CD14-positive monocyte (primary cell): ENCODE measurements at regions not wholly inside any gene's neighbourhood (a gene's known extent, or its start where the extent isn't known, plus 50 kb on each side); places are given as distances from the start of the nearest gene placed in this dataset.

ENCODE experiments used
- DNase-seq, 3 donors: peaks; one replicate each; pipeline ENCODE4 v3.0.0-alpha.2; 2011 to 2022
- H2AFZ ChIP-seq: 2 replicates; pipeline ENCODE4 v1.6.0; 2012; ENCODE audit warnings: mild to moderate bottlenecking, low read depth, low read length, inconsistent platforms; ENCODE audit not compliant: insufficient read depth, poor library complexity, severe bottlenecking
- H3K27ac ChIP-seq, 2 donors: 1 replicate in 1 of 2; 2 replicates in 1 of 2; pipeline ENCODE4 v1.5.1; 2012 to 2013; ENCODE audit warnings: low read length in 2 of 2, control low read depth in 1 of 2, inconsistent platforms in 1 of 2, low read depth in 1 of 2, mild to moderate bottlenecking in 1 of 2
- H3K27me3 ChIP-seq, 2 donors: one replicate each; pipeline versions ENCODE4 v1.6.0 to v1.6.1; 2011 to 2013; ENCODE audit warnings: low read length in 2 of 2; ENCODE audit not compliant: control insufficient read depth in 2 of 2, insufficient read depth in 2 of 2
- H3K36me3 ChIP-seq, 2 donors: replicated peaks in 1 of 2; 1 replicate in 1 of 2; 2 replicates in 1 of 2; pipeline versions ENCODE4 v1.5.1 to v1.6.1; 2012 to 2013; ENCODE audit warnings: low read length in 2 of 2, control low read depth in 1 of 2, inconsistent platforms in 1 of 2, mild to moderate bottlenecking in 1 of 2; ENCODE audit not compliant: insufficient read depth in 2 of 2, control insufficient read depth in 1 of 2
- H3K4me1 ChIP-seq, 2 donors: 1 replicate in 1 of 2; 2 replicates in 1 of 2; pipeline versions ENCODE4 v1.5.1 to v1.6.1; 2012 to 2013; ENCODE audit warnings: low read length in 2 of 2, control low read depth in 1 of 2, inconsistent platforms in 1 of 2, mild to moderate bottlenecking in 1 of 2, moderate library complexity in 1 of 2; ENCODE audit not compliant: insufficient read depth in 2 of 2, control insufficient read depth in 1 of 2
- H3K4me2 ChIP-seq: replicated peaks from 2 replicates; pipeline ENCODE3; 2012; ENCODE audit warnings: low read length, moderate library complexity, mild to moderate bottlenecking; ENCODE audit not compliant: poor library complexity, severe bottlenecking; ENCODE audit errors: extremely low read depth
- H3K4me3 ChIP-seq, 3 experiments: fragments of 200-600 bp in 1 of 3; sonication (generic) in 1 of 3; replicated peaks in 1 of 3; 1 replicate in 2 of 3; 2 replicates in 1 of 3; pipeline ENCODE4 v1.5.1; 2011 to 2013; ENCODE audit warnings: low read length in 3 of 3, mild to moderate bottlenecking in 3 of 3, control low read depth in 2 of 3, low read depth in 2 of 3, inconsistent platforms in 1 of 3, moderate library complexity in 1 of 3
- H3K79me2 ChIP-seq: 2 replicates; pipeline ENCODE4 v1.6.0; 2012; ENCODE audit warnings: mild to moderate bottlenecking, control low read depth, inconsistent platforms, low read length, moderate library complexity; ENCODE audit not compliant: insufficient read depth
- H3K9ac ChIP-seq: 2 replicates; pipeline ENCODE4 v1.6.0; 2017; ENCODE audit warnings: low read length, mild to moderate bottlenecking; ENCODE audit not compliant: insufficient read depth, poor library complexity, severe bottlenecking
- H3K9me3 ChIP-seq, 2 donors: replicated peaks in 1 of 2; 1 replicate in 1 of 2; 2 replicates in 1 of 2; pipeline versions ENCODE4 v1.5.1 to v1.6.1; 2012 to 2013; ENCODE audit warnings: low read length in 2 of 2, control low read depth in 1 of 2; ENCODE audit not compliant: control insufficient read depth in 1 of 2, insufficient read depth in 1 of 2
- H4K20me1 ChIP-seq: 2 replicates; pipeline ENCODE4 v1.6.0; 2012; ENCODE audit warnings: mild to moderate bottlenecking, low read length, control low read depth, moderate library complexity; ENCODE audit not compliant: insufficient read depth
- H3K27ac Mint-ChIP-seq, 7 donors: one replicate each; pipeline ENCODE4 v1.8.0; 2020; ENCODE audit warnings: mild to moderate bottlenecking in 7 of 7, mixed read lengths in 7 of 7, moderate library complexity in 6 of 7, inconsistent platforms in 2 of 7
- H3K27me3 Mint-ChIP-seq, 3 donors: one replicate each; pipeline ENCODE4 v1.8.0; 2021 to 2022; ENCODE audit warnings: low read depth in 3 of 3, mild to moderate bottlenecking in 3 of 3, mixed read lengths in 3 of 3, moderate library complexity in 3 of 3, inconsistent platforms in 1 of 3
- H3K36me3 Mint-ChIP-seq, 2 donors: one replicate each; pipeline ENCODE4 v1.8.0; 2020; ENCODE audit warnings: mixed read lengths in 2 of 2, inconsistent platforms in 1 of 2, mild to moderate bottlenecking in 1 of 2
- H3K4me1 Mint-ChIP-seq: one replicate; pipeline ENCODE4 v1.8.0; 2020; ENCODE audit warnings: mild to moderate bottlenecking, mixed read lengths
- H3K4me3 Mint-ChIP-seq, 2 donors: one replicate each; pipeline ENCODE4 v1.8.0; 2020; ENCODE audit warnings: mild to moderate bottlenecking in 2 of 2, mixed read lengths in 2 of 2, moderate library complexity in 1 of 2
- H3K9me3 Mint-ChIP-seq, 7 donors: one replicate each; pipeline ENCODE4 v1.8.0; 2020 to 2022; ENCODE audit warnings: mixed read lengths in 7 of 7, mild to moderate bottlenecking in 6 of 7, moderate library complexity in 6 of 7, inconsistent platforms in 2 of 7
- CTCF ChIP-seq: fragments of 200-600 bp; IDR thresholded peaks from one replicate; pipeline ENCODE4 v1.8.0; 2022; ENCODE audit warnings: antibody characterized with exemption, mild to moderate bottlenecking
- WGBS: methylation state at CpG from one replicate; pipeline ENCODE4 v1.1.5; 2013; ENCODE audit warnings: missing lambda C conversion rate; ENCODE audit not compliant: insufficient coverage; 5-methylcytosine and 5-hydroxymethylcytosine counted together
- intact Hi-C, 2 donors: fragments of 100-400 bp; cut with micrococcal nuclease; formaldehyde crosslinking; loops; one replicate each; pipeline versions ENCODE4 v1.15.0 to v1.15.1; 2023

GRCh38 chr5:13246053-13246452, 698.4 kb downstream of the DNAH5 start:
- Mint-ChIP-seq H3K9me3 (peaks cover 0 to 11% (median 4%) of the 10 kb centered on the region in 7 donors), H3K4me3 (no peak overlapping the region), H3K4me1 (no peaks in the 10 kb centered on the region), H3K36me3 (no peaks in the 10 kb centered on the region), H3K27me3 (no peaks in the 10 kb centered on the region), H3K27ac (no peak overlapping the region)
- Histone ChIP-seq H3K27ac (no peak overlapping the region), H4K20me1 (no peaks in the 10 kb centered on the region), H3K4me2 (no peak overlapping the region), H3K4me1 (no peaks in the 10 kb centered on the region), H3K4me3 (no peak overlapping the region), H2AFZ (no peak overlapping the region), H3K36me3 (no peaks in the 10 kb centered on the region), H3K79me2 (no peaks in the 10 kb centered on the region), H3K27me3 (no peaks in the 10 kb centered on the region), H3K9ac (no peak overlapping the region), H3K9me3 (peaks cover 0 to 8% of the 10 kb centered on the region in 2 donors)
- no peak for DNase-seq
- intact Hi-C loops, result no loop called here
- 79% methylated on average over 5 of the region's 5 CpGs for WGBS
- no peak for TF ChIP-seq CTCF

- Mint-ChIP-seq H3K36me3 (no peaks in the 10 kb centered on the region), H3K4me3 (no peak overlapping the region), H3K27me3 (no peaks in the 10 kb centered on the region), H3K9me3 (peaks cover 0 to 11% (median 4%) of the 10 kb centered on the region in 7 donors), H3K4me1 (no peaks in the 10 kb centered on the region), H3K27ac (no peak overlapping the region)
- no peak for TF ChIP-seq CTCF
- no peaks in the 10 kb centered on the region for H3K36me3 ChIP-seq
- peaks cover 0 to 8% of the 10 kb centered on the region in 2 donors for H3K9me3 ChIP-seq
- no peak for DNase-seq
- H3K4me1 ChIP-seq, result no peaks in the 10 kb centered on the region
- WGBS, result 88% methylated on average over 19 of the region's 20 CpGs
- H3K27me3 ChIP-seq, result no peaks in the 10 kb centered on the region
- H3K4me2 ChIP-seq, result no peak overlapping the region
- H4K20me1 ChIP-seq, result no peaks in the 10 kb centered on the region
- H3K4me3 ChIP-seq, result no peak overlapping the region
- H3K79me2 ChIP-seq, result no peaks in the 10 kb centered on the region
- H3K9ac ChIP-seq, result no peak overlapping the region
- intact Hi-C loops, result no loop called here
- no peak overlapping the region for H3K27ac ChIP-seq
- no peak overlapping the region for H2AFZ ChIP-seq
Measured at GRCh38 chr5:13244151-13244550, 700.3 kb downstream of the DNAH5 start.
